Inferior parietal cortex (tissue), 1 donor: ENCODE measurements at regions not wholly inside any gene's neighbourhood (a gene's known extent, or its start where the extent isn't known, plus 50 kb on each side); places are given as distances from the start of the nearest gene placed in this dataset.

Experiments
- DNase-seq: peaks from one replicate; pipeline ENCODE4 v3.0.0-alpha.2; 2016; ENCODE audit errors: extremely low spot score

DNA sequence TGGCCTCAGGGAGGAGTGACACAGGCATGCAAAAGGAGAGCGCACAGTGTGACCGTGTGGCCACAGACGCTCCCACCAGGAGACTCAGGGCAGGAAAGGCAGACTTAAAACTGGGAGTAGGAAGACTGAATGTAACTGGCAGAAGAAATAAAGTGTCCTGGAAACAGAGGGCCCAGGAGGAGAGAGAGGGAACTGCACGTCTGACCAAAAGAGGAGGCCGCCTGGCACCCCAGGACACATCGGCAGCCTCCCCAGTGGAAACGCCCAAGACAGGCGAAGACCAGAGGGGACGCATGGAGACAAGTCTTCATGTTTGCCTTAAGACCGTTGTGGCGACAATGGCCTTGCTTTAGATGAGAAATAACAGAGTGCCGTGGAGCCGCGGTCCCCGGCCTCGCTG lies 163.6 kb upstream of the ALKAL2 start:
- DNase-seq, result no peak

- DNase-seq, result no peak
Observed at GRCh38 chr2:449246-450067, 161.6 kb upstream of the ALKAL2 start.

DNA sequence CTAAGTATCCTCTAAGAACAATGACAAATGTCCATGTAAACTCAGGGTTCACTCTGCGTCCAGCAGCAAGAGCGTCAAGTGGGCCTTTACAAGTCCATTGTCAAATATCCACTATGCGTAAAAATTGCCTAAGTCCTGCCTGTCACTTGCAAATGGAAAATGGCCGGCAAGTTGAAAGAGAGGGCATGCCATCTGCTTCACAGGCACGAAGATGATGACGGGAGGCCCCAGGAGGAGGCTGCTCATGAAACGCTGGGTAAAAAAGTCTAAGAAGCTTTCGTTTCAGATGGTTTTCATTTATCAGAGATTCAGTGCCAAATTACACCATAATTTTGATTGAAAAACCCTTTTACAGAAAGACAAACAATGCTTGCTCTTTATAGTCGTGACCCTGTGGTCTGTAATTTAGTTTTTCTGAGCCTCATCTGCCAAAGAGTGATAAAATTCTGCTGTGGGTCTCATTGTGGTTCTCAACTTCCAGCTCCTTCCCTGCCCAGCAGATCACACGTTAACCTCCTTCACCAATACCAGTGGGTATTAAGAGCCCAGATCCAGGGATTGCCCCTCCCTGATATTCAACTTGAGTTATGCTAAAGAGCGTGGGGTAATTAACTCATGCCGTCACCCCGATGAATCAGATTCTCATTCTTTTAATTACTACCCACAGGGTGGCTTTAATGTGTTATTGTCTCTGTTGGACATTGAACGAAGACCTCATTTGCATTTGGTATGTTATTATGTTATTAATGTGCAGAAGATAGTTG lies 160.2 kb upstream of the ALKAL2 start:
- DNase-seq, result no peak

GRCh38 chr2:446963-447530 lies 159.2 kb upstream of the ALKAL2 start:
- no peak for DNase-seq

- DNase-seq, result no peak
Observed at GRCh38 chr2:446303-446874, 158.5 kb upstream of the ALKAL2 start.

DNA sequence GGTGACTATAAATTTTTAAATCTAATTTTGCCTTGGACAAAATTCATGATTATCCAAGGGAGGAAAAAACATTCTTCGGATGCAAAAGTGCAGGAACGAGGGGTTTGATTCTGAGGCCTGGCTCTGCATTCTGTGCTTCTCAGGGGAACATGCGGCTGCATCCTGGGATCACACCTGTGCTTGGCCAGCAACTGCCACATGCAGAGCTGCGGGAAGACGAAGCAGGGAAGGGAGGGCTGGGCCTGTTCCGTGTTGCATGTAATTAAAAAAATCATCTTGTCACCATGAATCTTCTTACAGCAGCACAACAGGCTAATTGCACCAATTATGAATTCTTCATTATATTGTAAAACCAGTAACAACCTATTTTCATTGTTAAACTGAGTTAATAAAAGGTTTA lies 158.0 kb upstream of the ALKAL2 start:
- no peak for DNase-seq

DNA sequence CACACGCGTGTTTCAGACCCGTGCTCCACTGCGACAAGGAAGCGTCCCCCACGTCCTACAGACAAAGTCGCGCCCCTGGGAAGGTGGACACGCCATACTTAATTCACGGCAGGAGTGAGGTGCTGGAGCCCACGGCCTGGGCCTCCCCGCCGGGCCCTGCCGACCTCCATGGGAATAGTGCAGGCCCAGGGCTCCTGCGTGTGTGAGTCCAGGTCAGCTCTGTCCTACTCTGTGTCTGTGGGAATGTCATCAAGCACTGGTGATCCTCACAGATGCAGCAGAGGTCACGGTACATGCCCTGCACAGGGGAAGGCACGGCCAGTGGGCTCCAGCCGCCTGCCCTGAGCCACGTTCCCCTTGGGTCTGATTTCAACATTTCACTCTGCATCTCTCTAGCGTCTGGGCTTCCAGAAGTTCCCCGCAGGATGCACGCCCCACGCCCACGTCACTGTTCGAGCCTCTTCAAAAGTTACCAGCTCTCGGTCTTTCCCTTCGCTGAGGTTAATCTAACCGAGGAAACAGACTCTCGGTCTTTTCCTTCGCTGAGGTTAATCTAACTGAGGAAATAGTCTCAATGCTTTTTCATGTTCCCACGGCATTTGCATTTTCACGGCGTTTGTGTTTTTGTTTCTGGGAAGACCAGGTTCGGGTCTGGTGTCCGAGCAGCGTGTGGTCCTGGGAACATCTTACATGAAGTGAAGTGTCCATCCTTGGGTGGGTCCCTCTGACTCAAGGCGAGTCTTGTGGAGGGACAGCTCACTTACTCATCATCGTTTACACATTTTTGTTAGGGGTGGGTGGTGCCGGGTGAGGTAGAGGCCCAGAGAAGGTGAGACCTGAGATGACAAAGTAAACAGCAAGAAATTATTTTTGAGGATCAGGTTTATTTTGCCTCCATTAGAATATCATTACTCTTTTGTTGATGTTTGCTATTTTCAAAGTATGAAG lies 157.3 kb upstream of the ALKAL2 start:
- no peak for DNase-seq

DNA sequence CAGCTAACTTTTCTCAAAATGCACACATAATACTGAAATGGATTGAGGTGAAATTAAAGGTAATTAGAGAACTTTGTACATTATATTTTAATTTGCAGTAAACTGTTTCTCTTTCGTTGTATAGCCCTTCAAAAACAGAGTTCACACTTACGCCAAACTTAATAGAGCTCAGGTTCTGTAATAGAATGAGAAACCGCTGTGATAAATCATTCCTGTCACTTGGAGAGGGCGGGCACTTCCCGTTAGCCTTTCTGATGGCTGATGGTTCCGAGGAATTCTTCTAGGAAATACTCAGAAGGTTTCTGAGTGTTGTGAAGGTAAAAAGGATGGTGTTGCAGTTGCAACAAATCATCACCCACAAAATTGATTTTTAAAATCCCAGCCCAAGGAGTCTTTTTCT lies 155.8 kb upstream of the ALKAL2 start:
- no peak for DNase-seq

DNA sequence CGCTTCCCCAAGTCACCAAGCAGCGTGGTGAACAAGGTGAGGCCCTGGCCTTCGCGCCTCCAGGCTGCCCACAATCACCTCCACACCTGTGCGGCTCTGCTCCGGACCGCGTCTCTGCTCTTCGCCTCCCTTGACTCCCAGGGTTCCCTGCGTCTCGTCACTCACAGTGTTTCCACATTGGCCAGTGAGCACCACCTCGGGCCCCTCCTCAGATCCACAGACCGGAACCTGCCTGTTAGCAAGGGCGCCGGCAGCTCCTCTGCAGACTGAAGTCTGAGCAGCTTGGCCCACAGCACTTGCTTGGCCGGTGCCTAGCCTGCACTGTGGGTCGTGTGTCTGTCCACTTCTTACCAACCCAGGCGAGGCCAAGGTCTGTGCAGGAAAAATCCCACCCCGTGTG lies 155.3 kb upstream of the ALKAL2 start:
- DNase-seq, result no peak

- no peak for DNase-seq
Observed at GRCh38 chr2:441258-442022, 153.5 kb upstream of the ALKAL2 start.

DNA sequence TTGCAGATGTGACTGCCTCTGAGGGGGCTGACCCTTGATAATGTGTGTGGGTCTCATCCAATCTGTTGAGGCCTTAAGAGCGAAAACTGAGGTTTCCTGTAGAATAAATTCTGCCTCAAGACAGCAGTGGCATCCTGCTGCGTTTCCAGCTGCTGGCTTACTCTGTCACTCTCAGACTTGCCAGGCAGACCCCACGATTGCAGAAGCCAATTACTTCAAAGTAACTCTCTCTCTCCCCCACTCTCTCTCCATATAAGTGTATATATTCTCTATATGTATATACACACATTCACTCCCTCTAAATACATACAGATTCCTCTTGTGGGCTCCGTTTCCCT lies 152.5 kb upstream of the ALKAL2 start:
- DNase-seq, result no peak

GRCh38 chr2:439556-440402 lies 151.9 kb upstream of the ALKAL2 start:
- DNase-seq, result no peak

- DNase-seq, result no peak
Observed at GRCh38 chr2:439077-439476, 151.2 kb upstream of the ALKAL2 start.

- DNase-seq, result no peak
Observed at GRCh38 chr2:437756-438393, 150.0 kb upstream of the ALKAL2 start.

DNA sequence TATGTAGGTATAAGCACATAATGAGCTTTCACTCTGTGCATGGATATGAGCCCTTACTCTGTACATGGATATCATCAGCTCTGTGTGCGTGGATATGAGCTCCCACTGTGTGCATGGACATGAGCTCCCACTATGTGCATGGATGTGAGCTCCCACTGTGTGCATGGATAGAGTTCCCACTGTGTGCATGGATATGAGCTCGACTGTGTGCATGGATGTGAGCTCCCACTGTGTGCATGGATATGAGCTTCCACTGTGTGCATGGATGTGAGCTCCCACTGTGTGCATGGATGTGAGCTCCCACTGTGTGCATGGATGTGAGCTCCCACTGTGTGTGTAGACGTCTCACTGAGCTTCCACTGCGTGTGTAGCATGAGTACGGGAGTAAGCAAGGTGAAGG lies 149.3 kb upstream of the ALKAL2 start:
- no peak for DNase-seq

DNA sequence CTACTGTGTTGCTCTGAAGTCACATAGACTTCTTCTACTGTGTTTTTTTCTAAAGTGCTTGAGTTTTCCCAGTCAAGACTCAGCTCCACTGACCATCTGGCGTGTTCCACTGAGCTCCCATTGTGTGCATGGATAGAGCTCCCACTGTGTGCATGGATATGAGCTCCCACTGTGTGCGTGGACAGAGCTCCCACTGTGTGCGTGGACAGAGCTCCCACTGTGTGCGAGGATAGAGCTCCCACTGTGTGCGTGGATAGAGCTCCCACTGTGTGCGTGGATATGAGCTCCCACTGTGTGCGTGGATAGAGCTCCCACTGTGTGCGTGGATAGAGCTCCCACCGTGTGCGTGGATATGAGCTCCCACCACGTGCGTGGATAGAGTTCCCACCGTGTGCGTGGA lies 148.3 kb upstream of the ALKAL2 start:
- DNase-seq, result no peak

- no peak for DNase-seq
Observed at GRCh38 chr2:434625-435024, 146.7 kb upstream of the ALKAL2 start.

- no peak for DNase-seq
Observed at GRCh38 chr2:433216-433615, 145.3 kb upstream of the ALKAL2 start.

DNA sequence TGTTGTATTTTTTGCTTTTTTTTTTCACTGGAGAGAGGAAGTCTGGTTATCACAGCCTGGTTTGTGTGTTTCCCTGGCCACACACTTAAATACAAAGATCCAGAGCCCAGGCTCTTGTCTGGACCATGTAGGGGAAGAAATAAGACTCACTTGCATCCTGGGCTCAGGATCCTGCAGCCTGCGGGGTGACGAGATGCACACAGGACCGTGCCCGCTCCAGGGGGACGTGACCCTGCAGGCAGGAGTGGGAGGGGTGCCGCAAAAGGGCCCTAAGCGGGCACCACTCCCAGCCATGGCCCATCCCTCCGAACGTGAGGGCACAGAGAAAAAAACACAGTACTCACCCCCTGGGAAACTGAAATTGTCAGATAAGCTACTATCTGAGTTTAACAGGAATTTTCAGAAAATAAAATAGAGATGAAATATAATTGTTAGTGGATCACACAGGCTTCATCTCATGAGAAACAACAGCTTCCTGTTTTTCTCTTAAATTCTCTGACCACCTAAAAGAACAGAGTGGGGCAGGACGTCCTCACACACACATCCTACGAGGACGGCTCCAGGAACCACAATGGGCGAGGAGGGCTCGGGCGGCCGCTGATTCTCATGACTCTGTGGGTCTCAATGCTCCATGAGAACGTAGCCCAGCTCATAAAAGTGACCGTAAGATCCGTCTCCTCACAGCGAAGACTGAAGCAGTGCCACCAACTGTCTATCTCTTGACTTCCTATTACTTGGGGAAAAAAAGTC lies 142.6 kb upstream of the ALKAL2 start:
- DNase-seq, result no peak
